ENCODE measurements at regions not wholly inside any gene's neighbourhood (a gene's known extent, or its start where the extent isn't known, plus 50 kb on each side); places are given as distances from the start of the nearest gene placed in this dataset.

- no peak for DNase-seq (ENCODE audit: low read depth)
These were observed 127.5 kb downstream of the SS18 start for GRCh38 chr18:25962919-25963318.

GRCh38 chr18:25962176-25962575 lies 128.2 kb downstream of the SS18 start:
- DNase-seq (ENCODE audit: low read depth), result no peak

DNA sequence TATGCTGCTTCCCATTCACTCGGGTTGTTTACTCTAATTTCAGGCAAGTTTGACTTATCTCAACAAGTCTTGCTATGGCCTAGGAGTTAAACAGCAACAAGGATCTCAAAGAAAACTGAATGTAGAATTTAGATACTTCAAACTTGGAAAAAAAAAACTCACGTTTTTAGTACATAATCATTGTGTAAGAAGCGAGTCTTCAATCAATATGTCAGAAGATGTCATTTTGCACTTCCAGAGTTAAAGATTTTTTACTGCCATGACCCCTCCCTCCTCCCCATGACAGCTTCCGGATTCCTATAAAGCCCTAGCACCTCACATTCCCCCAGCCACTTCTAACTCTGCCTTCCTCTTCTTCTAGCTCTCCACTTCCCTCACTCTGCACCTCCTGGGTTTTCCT lies 133.4 kb downstream of the SS18 start:
- no peak for DNase-seq (ENCODE audit: low read depth)

DNA sequence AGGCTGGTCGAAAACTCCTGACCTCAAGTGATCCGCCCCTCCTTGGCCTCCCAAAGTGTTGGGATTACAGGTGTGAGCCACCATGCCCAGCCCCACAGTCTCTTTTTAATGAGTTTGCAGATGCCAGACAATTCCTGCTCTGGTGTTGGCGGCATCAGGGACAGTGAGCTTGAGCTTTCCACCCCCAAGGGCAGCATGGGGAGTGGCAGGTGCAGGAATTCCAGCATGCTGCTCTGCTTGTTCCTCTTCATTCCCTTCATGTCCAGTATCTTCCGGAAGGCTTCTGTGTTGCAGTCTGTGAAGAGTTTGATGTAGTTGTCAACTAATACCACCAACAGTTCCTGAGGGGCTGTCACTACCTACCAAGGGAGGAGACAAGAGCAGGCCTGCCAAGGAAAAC lies 137.3 kb downstream of the SS18 start:
- DNase-seq (ENCODE audit: low read depth), result no peak

GRCh38 chr18:25950321-25950720 lies 140.1 kb downstream of the SS18 start:
- DNase-seq (ENCODE audit: low read depth), result no peak

- DNase-seq (ENCODE audit: low read depth), result no peak
These were observed 143.9 kb downstream of the SS18 start for GRCh38 chr18:25946540-25946939.

GRCh38 chr18:25935356-25935755 lies 155.1 kb downstream of the SS18 start:
- no peak for DNase-seq (ENCODE audit: low read depth)

- DNase-seq (ENCODE audit: low read depth), result no peak
These were observed 159.3 kb downstream of the SS18 start for GRCh38 chr18:25931126-25931525.

DNA sequence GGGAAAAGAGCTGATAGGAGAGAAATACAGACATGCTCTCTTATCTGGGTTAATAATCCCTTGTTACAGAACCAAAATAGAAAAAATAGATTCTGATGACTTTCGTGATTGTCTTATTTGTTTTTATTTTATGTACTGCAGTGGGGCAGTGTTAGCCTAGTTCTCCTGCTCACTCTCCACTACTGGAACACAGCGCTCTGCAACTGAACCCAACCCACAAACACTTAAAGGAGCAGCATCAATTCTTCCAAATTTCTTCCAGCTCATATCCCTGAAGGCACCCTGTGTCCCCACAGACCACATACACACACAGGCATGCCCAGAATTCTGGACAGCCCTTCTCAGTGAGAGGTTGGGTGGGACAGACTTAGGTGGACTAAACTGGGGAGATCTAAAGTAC lies 160.6 kb downstream of the SS18 start:
- no peak for DNase-seq (ENCODE audit: low read depth)

GRCh38 chr18:25927830-25928229 lies 162.6 kb downstream of the SS18 start:
- DNase-seq (ENCODE audit: low read depth), result no peak

GRCh38 chr18:25923193-25923592 lies 167.2 kb downstream of the SS18 start:
- no peak for DNase-seq (ENCODE audit: low read depth)

GRCh38 chr18:25921677-25922421 lies 168.6 kb downstream of the SS18 start:
- peak; percentile 4 for DNase-seq (ENCODE audit: low read depth)

DNA sequence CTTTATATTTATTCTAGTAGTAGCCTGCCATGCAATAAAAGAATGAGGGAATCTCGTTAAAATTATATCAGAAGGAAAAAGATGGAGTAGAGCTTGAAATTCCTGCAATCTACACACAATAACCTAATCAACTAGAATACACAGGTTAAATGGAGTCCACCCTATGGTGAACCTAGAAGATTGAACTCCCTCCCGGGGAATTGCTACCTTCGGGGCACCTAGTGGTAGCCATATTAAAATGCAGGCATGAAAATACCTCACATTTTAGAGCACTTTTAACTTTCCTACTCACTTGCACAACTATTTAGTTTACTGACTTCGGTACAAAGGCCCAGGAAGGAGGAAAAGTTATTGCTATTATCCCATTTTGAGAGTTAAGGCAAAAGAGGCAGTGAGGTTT lies 174.5 kb downstream of the SS18 start:
- no peak for DNase-seq (ENCODE audit: low read depth)

- DNase-seq (ENCODE audit: low read depth), result no peak
These were observed 191.4 kb downstream of the SS18 start for GRCh38 chr18:25898965-25899364.

GRCh38 chr18:25896956-25897355 lies 193.5 kb downstream of the SS18 start:
- no peak for DNase-seq (ENCODE audit: low read depth)

DNA sequence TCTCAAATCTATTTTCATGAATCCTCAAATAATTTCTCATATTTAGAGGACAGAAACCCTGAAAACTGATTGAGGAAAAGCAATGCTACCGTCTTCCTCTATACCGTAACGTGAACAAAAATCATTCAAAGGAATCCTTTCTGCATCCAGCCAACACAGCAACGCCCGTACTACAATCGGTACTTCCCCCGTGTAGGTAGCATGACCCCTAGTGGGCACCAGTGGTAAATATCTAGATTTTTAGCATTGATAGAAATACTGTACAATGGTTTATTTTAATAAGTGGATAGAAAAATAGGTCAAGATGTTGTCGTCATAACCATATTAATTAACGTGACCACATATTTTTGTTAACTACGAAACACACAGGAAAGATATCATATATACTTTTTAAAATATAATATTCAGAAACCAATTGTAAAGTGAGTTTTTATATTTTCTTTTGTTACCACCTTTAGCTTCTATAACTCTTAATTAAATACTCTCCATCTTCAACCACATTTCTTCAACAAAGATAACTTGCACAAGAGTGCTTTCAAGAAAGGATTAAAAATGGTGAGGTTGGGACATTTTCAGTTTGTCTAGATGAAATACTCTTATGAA lies 194.1 kb downstream of the SS18 start:
- DNase-seq (ENCODE audit: low read depth), result no peak

- no peak for DNase-seq (ENCODE audit: low read depth)
These were observed 194.9 kb downstream of the SS18 start for GRCh38 chr18:25895518-25895917.

GRCh38 chr18:25886283-25886682 lies 204.1 kb downstream of the SS18 start:
- no peak for DNase-seq (ENCODE audit: low read depth)

DNA sequence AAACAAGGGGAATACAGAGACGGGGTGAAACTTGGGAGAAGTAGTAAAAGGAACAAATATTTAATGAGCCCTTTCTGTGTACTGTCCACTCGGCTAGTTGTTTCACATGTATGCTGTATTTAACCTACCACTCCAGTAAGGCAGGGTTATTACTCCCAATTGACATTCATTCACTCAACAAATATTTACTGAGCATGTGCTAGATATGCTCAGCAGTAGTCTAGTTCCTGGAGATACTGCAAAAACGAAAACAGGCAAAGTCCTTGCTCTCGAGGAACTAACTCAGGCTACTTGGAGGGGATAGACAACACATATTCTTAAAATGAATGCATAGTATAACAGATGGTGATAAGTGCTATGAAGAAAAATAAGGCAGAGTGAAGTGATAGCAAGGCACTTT lies 207.3 kb downstream of the SS18 start:
- DNase-seq (ENCODE audit: low read depth), result no peak

DNA sequence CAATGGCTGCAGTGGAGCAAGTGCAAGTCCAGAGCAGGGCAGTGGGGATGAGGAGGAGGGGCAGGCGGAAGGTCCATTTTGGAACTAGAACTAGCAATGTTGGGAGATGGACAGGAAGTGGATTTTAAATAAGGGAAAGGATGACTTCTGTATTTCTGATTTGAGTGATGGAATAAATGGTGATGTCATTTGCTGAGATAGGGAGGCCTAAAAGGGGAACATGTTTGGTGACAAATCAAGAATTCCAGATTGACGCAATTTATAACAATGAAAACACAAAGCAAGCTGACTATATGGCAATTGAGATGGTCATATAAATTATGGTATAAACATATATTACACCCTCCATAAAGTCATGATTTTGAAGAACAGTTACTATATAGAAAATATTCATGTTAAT lies 209.3 kb downstream of the SS18 start:
- no peak for DNase-seq (ENCODE audit: low read depth)

DNA sequence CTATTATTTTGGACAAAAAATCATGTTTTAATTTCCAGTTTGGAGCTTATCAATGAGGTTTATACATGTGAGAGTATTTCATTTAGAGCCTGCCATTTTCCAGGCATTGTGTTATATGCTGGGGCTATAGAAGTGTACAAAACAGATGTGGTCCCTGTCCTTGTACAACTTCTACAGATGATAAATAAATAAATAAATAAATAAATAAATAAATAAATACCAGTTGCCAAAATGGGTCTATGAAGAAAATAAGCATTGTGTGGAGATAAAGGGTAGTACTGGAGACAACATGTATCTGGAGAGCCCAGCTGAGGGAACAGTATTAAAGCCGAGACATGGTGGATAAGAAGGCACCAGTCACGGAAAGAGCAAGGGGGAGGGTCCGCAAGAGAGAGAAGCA lies 210.0 kb downstream of the SS18 start:
- DNase-seq (ENCODE audit: low read depth), result no peak

GRCh38 chr18:25876330-25876948 lies 214.0 kb downstream of the SS18 start:
- DNase-seq (ENCODE audit: low read depth), result no peak

- no peak for DNase-seq (ENCODE audit: low read depth)
These were observed 214.7 kb downstream of the SS18 start for GRCh38 chr18:25875551-25876240.

All from activated T-helper 1 cell treated with Interleukin-2 at 50 U/mL for 16 hours (primary cell).